Kidney tubule cell (primary cell): ENCODE measurements at regions not wholly inside any gene's neighbourhood (a gene's known extent, or its start where the extent isn't known, plus 50 kb on each side); places are given as distances from the start of the nearest gene placed in this dataset.
"Not testable (repeated sequence)": the region's sequence is repeated elsewhere in the genome, so short reads cannot be mapped to it uniquely, and the experiment has no call there.

ENCODE experiments used
- DNase-seq: peaks from one replicate; pipeline ENCODE4 v3.0.0-alpha.2; 2018; ENCODE audit warnings: low spot score

DNA sequence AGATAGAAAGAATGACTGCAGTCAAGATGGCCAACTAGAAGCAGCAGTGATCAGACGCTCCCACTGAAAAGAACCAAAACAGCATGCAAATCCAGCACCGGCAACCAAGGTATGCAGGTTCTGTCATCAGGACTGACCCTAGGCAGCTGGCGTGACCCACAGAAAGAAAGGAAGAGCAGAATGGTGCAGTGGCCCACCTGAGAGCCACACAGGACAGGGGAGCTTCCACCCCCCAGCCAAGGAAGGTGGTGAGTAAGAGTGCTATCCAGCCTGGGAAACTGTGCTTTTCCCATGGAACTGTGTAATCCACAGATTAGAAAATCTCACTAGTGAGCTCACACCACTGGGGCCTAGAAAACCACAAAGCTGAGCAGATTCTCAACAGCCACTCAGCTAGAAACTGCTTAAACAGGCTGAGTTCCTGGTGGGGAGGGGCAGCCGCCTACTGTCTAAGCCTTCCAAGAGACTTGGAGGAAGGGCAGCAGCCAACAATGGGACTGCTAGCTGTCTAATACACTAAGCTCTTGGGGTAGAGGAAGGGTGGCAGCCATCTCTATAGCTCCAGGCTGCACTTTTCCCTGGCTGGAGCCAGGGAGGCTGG, 127.9 kb downstream of the EVA1A start:
- DNase-seq = peak; percentile 91

GRCh38 chr2:75431763-75432162, 129.0 kb downstream of the EVA1A start:
- DNase-seq = peak; percentile 55

GRCh38 chr2:75431276-75431675, 129.5 kb downstream of the EVA1A start:
- peak; percentile 45 for DNase-seq

GRCh38 chr2:75430449-75430848, 130.3 kb downstream of the EVA1A start:
- not testable (repeated sequence) for DNase-seq

GRCh38 chr2:75428646-75429443, 131.9 kb downstream of the EVA1A start:
- no peak for DNase-seq

DNA sequence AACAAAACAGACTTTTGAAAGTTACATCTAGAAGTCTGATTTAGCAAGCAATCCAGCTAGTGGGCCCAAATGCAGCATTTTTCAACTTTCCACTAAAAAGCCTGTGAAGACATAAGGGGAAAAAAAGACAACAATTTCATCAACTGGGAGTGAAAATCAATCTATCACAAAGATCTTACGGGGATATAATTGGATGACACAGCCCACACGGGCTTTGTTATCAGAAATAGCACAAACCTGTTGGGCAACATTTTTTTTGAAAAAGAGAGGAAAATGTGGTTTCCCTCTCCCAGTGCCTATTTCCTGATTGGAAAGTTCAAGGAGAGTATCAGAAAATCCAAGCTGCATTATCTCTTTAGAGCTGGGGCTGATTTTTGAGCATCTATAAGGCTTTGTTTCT, 132.7 kb downstream of the EVA1A start:
- no peak for DNase-seq

DNA sequence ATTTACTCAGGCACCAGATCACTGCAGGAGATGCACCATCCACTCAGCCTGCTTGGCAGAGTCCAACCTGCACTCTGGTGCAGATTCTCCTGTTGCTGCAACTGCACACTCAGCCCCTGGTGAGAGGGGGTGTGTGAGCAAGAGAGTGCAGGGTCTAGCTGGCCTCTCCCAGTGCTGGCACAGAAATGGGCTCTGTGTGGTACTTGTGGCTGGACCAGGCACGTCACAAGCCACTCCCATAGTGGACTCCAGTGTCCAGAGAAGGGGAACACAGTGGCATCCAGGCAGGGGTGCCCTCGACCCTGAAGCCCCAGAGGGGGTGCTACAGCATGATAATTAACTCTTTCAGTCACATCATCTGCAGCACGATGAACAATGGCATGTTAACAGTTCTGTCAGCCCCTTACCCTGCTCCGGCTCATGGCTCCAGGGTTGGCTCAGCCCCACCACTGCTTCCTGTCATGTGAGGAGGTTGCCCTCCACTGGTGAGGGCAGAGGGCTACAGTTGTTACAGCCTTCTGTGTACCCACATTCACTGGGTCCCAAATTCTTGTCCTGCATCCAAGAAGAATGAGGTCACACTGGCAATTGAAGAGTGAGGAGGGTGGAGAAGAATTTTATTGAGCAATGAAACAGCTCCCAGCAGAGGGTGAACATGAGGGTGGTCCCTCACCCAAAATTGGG, 135.7 kb downstream of the EVA1A start:
- peak; percentile 17 for DNase-seq

DNA sequence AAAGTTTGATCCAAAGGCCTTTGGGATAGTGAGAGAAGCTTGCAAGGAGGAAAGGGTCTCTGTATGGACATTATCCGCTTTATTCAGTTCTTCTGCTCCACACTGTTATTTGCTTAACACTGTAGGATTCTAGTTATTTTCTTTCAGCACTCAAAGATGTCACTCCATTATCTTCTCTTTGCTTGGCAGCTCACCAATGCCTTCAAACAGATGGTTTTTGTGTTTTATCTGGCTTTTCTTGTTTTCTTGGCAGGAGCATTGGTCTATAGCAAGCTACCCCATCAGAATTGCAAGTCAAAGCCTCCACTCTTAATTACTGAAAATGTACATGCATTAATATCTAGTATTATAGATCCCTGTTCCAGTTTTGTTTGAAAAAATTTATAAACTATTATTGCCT, 138.8 kb downstream of the EVA1A start:
- no peak for DNase-seq

DNA sequence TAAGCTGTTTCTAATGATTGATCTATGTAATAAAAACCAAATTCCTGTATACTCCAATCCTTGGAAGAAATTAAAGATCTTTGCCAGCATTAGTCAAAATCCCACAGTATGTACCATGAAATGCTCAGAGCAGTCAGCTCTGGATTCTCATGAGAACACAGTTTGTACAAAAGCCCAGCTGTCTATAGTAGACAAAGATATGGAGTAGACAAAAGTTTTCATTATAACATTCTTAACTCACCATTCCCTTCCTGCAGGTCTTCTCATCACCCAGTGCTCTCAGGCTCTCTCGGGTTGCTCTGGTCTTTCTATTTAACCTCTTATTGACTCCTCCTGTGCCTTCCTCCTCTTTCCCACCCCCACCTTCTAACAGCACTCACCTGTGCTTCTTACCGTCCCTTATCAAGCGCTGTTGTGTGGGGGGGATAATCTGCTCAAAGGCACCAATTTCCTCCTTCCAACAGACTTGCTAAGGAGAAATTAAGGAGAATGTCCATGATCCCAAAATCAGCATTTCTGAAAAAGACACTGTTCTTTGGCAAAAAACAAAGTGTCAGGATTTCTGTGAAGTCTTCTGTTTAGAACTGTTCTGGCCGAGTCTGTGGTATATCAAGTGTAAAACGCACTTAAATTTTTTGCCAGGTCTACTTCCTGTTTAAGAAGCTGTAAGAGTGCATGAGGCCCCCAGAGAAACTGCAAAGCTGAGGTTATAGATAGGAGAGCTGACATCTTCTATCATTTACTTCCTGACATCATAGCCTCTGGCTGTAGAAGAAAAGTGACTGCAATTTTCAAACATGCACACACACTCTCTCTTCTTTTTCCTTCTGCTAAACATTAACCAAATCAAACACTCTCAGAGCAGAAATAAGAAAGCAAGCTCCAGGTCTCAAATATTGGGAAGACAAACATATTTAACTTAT, 144.1 kb downstream of the EVA1A start:
- peak; percentile 41 for DNase-seq

DNA sequence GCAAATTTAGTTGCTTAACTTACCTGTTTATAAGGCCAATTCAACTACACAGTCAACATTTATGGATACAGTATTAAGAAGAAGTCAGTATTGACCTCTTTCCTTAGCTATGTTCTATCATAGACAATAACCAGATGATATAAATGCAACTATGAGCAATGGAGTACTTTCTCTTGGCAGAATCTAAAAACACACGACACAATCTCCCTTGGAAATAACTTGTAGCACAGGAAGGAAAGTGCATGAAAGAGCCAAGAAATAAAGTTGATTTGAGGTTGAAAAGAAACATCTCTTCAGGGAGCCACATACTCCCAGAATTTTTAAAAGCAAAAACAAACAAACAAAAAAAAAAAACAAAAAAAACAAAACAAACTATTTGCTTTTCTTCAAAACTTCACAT, 145.0 kb downstream of the EVA1A start:
- DNase-seq = no peak

- no peak for DNase-seq
Observed at GRCh38 chr2:75415111-75415626, 145.6 kb downstream of the EVA1A start.

- DNase-seq = no peak
Observed at GRCh38 chr2:75411574-75411973, 149.2 kb downstream of the EVA1A start.

DNA sequence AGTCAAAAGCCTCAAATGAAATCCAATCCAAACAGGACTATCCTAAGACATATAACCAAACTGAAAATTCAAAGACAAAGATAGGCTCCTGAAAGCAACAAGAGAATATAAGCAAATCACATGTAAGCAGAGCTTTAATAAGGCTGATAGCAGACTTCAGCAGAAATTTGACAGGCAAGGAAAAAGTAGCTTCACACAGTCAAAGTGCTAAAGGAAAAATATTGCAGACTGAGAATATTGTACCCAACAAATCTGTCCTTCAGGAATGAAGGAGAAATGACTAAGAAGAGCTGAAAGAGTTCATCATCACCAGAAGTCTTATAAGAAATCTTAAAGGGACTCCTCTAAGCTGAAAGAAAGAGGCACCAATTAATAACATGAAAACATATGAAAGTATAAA, 150.0 kb downstream of the EVA1A start:
- no peak for DNase-seq

DNA sequence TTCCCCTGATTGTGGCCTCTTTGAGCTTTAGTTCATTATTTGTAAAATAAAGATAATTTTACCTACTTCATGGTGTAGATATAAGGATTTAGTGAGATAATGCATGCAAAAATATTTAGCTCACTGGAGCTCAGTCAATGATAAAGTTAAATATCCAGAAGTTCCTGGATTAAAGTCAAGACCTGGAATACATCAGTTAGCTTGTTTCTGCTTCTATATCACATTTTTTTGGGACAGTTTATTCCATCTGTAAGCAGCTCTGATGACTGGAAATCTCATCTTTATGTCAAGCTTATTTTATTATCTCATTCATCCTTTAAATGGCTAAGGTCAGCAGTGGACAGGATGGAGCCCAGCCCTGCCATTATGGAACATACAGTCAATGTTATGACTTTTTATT, 152.0 kb downstream of the EVA1A start:
- no peak for DNase-seq

GRCh38 chr2:75407038-75407530, 153.7 kb downstream of the EVA1A start:
- DNase-seq = no peak

DNA sequence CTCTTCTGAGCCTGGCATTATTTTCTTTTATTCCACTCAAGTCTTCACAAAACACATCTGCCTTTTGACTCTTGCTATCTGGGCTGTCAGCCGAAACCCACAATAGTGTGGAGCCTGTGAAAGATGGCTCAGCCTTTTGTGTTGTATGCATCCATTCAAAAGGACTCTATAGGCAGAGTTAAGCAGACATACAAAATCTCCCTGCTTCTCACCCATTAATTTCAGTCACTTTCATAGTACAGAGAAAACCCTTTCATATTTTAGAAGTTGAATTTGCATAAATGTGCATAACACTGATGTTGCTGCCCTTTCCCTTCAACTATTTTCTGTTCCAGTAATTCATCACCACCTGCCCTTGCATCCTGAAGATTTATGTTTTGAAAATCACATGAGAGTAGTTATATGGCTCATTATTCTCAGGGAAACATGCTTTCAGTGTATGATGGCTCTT, 154.6 kb downstream of the EVA1A start:
- DNase-seq = no peak

GRCh38 chr2:75405000-75405399, 155.7 kb downstream of the EVA1A start:
- no peak for DNase-seq

GRCh38 chr2:75403991-75404428, 156.7 kb downstream of the EVA1A start:
- peak; percentile 61 for DNase-seq

DNA sequence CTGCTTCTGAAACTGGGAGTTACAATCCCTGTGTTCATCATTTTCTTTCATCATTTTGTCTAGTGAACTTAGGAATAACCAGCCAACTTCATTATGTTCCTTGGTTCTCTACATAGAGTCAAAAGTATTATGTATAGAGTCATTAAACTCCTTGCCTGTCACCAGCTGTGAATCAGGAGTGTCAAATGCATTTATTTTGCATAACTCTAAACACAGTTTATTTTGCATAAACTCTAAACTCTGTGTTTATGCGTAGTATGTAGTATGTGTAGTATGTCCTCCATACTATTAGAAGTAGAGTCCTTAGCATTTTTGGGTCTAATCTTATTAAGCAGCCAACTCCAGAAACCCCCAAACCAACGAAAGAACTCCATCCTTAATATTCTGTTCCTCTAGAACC, 164.4 kb downstream of the EVA1A start:
- DNase-seq = no peak

GRCh38 chr2:75394764-75395163, 166.0 kb downstream of the EVA1A start:
- DNase-seq = peak; percentile 81

GRCh38 chr2:75390169-75390568, 170.6 kb downstream of the EVA1A start:
- no peak for DNase-seq

GRCh38 chr2:75389271-75389670, 171.5 kb downstream of the EVA1A start:
- no peak for DNase-seq
